ENCODE measurements at regions not wholly inside any gene's neighbourhood (a gene's known extent, or its start where the extent isn't known, plus 50 kb on each side); places are given as distances from the start of the nearest gene placed in this dataset.

DNA sequence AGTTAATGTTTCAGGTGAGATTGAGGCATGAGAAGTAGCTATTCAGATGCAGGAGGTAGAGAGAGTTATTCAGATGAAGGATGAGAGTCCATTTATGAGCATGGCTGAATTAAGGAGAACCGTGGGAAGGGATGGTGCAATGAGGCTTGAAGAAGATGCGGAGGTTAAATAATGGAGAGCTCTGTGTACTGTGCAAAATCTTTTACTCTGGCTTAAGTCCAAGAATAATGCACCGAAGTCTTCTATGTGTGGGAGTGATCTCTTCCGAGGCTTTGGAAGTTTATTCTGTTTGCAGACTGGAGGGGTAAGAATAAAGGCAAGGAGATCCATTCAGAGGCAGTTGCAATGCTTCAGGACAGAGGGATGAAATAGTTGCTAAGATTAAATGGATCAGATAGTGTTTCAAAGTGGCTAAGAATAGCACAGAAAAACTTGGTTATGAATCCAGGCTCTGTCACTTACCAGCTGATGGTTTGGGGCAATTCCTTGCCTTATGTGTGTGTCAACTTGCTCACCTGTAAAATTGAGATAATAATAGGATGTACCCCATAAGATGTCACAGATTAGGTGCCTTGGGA lies 467.1 kb downstream of the HDGFL1 start:
- no peak for DNase-seq

DNA sequence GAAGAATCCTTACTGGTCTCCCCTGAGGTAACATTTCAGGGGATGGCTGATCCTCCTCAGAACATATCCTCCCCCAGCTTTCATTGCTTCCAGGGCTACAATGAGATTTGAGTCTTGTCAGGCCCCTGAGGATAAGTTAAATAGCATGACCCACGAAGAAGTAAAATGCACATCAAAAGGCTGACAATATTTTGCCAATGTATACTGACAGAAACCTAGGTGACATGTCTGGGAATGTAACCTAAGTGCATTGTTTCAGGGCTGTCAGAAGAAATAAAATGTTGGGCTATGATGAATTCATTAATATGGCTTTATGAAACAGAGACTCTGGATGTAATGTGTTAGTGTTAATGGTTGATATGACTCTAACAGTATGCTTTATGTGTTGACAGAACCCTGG lies 471.5 kb downstream of the HDGFL1 start:
- no peak for DNase-seq

DNA sequence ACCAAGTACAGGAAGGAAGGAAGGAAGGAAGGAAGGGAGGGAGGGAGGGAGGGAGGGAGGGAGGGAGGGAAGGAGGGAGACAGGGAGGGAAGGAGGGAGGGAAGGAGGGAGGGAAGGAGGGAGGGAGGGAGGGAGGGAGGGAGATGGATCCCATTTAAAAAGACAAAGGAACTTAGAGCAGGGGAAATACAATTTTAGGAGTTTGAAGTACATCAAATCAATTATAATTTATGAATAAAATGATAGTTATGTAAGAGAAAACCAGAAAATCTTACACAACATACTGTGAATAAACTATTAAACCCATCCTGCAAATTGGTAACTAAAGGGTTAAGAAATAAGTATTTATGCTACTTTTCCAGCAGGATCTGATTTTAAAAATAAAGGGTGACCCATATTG lies 475.9 kb downstream of the HDGFL1 start:
- DNase-seq, result no peak

DNA sequence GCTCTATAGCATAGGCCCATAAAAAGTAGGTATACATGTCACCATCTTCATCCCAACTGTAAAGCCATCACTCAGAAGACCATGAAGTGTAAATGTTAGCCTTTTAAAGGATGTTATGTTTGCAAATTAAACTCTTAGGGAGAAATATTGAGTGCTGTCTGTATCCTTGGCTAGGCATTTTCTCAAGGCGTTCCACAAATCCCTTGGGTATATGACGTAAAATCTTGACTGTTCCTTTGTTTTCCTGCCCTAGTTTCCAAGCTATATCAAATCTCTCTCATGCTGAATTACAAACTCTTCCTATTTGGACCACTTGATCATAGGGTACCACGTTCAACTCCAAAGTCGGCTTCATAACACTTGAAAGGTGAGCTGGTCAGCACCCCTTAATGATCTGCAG lies 486.2 kb downstream of the HDGFL1 start:
- DNase-seq, result no peak

DNA sequence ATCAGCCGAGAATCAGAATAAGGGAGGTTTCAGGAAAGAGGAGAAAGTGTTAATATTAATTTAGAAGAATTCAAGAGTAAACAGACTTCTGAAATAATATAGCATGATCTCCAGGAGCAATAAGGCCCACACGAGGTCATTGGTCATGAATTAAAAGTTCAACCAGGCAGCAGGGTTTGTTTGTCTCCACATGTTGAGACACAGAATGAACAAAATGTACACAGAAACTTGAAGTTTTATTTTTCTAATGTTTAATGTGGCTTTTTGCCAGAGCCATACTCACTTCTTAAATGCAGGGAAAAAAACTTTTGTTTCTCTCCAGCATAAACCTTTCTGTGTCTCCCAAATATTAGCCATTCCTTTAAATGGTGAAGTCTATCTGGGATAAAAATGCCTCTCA lies 504.5 kb downstream of the HDGFL1 start:
- DNase-seq, result no peak

DNA sequence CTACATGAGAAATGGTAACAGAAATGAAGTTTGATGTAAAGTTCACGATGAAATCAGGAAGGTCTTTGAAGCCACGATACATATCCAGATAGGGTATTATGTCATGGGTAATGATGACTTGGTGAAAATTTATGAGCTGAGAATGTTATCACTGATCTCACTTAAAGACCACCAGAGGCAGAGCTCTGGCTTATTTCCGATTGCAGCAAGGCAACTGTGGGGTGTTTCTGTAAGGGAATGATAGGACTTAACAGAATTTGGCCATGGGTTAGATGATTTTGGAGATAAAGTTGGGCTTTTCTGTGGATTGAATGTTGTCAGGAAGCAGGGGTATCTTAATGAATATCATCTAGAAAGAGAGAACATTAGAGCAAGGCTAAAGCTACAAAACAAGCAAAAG lies 508.4 kb downstream of the HDGFL1 start:
- no peak for DNase-seq

DNA sequence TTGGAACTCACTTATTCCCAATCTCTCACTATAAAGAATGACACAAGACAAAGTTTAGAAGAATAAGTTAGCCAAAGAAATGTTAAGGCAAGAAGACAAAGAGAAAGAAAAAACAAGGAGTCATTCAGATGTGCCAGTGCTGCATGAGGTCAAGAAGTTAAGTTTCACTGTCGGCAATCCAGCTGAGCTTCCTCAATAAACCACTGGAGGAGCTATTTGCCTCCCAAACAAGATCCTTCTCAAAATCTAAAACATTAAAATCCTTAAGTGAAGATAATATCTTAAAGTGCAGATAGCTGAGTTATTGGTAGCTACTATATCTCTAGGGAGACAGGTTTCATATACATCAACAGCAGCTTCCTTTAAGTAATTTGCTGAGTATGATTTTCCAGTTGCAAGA lies 512.3 kb downstream of the HDGFL1 start:
- DNase-seq, result no peak

DNA sequence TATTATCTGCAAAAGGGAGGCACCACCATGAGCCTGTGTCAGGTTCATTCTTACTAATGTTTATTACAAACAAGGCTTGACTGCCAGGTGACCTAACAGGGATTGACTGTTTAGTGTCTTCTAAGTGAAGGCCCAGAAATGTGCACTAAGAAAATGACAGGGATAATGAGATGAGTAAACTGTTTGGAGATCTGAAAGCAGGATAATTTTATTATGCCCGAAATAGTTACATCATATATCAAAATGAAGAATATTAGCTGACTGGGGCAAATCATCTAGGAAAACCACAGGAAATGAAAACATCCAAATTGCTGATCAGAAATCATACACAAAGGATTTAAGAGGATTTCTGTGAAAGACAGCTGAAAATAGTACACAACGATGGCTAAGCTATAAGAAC lies 516.7 kb downstream of the HDGFL1 start:
- no peak for DNase-seq

DNA sequence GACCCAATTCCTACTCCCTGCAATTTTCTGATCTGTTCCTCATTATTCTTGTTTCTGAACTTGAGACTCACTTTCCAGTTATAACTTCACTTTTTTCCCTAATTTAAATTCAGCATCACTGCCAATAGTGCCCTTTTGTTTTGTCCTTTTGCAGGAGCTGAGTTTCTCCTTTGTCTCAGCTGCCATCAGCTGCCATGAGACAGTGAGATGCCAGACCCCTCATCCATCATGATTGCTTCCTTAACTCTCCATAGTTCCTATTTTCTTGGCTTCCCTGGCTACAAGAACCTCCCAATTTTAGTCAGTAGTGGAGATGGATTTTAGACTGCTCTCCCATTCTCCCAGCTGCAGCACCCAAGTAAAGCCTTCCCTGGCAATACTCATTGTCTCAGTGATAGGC lies 518.1 kb downstream of the HDGFL1 start:
- DNase-seq, result no peak

DNA sequence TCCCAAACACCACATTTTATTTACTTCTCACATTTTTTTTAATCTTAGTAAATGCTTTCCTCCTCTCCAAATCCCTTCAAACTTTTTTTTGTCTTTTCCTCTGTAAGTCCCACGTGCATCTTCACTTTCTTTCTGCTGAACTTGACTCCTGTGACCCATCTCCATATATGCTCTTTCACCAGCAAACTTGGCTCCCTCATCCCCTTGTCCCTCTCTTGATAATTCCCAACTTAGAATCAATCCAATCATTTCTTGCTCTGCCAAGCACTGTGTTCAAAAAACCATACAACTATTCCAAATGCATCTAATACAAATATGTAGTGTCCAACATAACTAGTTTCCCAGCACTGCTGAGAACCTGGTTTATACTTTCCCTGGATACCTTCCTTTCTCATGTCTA lies 519.4 kb downstream of the HDGFL1 start:
- no peak for DNase-seq

DNA sequence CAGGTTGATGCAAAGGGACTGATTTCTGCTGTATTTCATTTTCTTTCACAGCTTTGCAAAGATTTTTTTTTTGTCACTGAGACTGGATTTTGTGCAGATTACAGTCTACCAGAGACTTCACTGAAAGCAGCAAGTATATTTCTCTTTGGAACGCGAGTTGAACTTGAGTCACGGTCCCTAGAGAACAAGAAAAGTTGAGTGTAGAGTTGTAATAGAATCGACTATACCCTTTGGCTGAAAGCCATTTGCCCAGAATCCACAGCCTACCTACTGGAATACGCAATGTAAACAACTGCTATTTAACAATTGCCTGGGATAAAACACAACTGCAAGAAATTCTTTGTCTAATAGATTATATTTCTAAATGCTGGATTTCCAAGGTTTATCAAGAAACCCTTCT lies 520.6 kb downstream of the HDGFL1 start:
- DNase-seq, result no peak

DNA sequence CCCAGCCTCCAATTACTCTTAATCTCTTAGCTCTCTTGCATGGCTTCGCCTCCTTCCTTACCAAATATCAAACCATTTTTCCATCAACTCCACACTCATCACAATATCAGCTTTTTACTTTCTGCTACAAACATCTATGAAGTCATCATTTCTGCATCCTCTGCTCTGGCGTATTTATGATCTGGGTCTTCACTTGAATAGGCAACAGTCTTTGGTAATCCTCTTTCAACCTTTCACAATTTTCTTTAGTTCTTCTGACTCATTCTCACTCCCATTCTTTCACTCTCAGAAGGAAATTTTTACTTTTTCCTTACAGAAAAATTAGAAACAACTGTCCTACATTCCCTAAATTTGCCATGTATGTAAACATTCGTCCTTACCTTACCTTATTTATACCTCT lies 522.4 kb downstream of the HDGFL1 start:
- no peak for DNase-seq

DNA sequence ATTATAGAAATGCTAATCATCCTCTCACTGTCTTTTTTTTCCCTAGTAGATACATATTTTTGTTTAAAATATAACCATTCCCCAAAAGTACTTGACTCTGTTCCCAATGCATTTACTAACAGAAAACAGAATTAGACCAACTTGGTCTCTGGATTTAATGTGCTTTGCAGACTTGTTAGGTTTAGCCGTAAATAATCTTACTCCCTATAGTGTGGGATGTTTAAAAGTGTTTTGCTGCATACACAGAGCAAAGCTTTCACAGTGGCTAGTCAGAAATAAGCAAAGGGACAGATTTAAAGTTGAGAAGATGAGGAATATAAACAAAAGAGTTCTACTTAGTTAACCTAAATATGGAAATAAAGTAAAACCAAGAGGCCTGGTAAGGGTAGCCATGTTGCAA lies 527.5 kb downstream of the HDGFL1 start:
- no peak for DNase-seq

DNA sequence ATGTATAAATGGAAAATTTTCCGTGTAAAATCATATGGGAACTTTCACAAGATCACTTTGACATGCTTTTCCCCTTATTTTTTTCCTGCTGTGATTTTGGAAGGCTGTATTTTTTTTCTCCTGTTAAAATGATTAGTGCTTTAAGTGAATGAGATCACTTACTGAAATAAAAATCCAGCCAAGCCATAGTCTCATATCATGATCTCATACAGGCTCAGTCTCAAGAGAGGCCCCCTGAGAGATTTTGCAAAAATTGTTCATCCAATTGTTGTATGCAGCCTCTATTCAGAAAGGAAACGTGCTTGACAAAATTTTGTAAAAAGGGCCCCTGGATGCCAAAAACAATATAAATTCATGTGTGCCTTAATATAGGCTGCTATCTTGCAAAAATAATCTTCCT lies 528.2 kb downstream of the HDGFL1 start:
- no peak for DNase-seq

DNA sequence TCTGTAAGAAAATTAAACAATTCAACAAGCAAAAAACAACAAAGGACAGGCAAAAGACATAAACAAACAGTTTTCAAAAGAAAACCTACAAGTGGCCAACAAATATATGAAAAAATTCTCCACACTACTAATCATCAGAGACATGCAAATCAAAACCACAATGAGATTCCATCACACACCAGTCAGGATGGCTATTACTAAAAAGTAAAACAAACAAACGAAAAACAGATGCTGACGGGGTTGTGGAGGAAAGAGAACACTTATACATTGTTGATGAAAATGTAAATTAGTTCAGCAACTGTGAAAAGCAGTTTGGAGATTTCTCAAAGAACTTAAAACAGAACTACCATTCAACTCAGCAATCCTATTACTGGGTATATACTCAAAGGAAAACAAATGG lies 537.6 kb downstream of the HDGFL1 start:
- DNase-seq, result no peak

DNA sequence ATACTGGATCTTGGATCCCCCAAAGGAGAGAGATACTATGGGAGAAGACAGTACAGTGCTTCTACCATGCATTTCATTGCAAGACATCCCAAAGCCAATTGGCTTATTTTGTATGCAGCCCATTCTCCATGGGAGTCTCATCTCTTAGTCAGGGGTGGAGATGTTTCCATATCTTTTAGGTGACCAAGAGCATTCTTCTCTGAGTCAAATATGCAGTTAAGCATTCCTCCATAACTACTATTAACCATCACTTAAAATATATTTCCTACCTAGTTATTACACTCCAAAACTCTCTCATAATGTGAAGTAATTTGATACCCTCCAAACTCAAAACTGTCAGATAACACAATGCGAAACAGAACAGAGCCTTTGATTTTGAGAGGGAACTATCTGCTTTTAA lies 542.6 kb downstream of the HDGFL1 start:
- no peak for DNase-seq

DNA sequence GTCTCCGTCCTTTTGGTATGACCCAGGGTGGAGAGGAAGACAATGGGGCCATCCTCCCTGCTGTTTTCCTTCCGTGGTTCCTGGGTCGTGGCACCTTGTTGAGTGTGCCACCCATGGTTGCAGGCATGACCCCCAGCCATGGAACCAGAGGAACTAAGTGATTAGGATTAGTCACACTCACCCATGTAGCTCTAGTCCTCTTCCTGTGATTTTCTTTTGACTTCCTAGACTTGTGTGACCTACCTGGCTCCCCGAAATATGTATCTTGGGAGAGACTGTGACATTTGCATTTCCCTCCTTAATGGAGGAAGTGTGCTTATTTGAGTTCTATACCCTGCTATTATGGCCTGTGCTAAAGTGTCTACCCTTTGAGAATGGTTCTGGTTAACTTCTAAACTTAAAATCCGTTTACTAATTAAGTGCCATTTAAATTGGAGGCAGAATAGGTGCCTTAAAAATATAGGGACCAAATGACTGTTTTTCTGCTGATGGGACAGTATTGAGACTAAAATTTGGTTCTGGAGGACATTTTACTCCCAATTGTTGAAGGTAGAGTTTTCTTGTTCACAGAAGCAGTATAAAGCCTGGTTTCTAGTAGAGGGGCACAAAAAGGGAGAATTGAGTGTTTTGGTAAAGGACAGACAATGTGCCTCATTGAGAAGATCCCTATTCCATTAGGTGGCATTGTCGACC lies 545.6 kb downstream of the HDGFL1 start:
- no peak for DNase-seq

DNA sequence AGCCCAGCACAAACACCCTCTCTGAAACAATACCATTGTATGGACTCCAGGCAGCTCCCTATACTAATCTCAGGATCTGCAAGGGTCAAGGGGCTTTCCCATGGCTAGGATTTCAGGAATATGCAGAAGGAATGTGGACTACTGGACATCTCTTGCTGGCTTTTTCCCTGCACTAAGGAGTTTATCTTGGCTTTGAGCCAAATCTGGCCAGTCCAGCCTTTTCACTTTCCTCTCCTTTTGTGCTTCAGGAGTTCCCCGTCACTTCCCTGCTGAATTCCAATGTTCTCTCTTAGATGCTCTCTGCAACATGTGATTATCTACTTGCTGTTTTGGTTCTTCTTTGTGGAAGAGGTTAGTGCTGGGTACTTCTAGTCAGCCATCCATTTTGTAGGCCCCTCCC lies 568.2 kb downstream of the HDGFL1 start:
- DNase-seq, result no peak

DNA sequence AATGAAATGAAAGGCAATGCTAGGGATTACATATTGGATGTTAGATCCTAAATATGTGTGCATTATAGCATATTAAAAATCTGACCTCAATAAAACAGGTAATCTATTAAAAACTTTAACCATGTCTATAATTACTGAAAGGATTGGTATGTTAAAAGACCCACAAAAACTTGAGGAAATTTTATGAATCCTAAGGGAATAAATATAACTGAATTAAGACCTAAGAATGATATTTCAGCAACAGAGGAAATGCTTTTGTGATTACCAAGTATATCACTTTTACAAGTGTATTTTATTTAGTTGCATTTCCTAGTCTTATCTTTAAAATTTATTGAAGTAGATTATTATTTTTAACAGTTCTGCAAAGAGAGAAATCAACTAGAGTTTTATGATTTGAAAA lies 571.5 kb downstream of the HDGFL1 start:
- DNase-seq, result no peak

DNA sequence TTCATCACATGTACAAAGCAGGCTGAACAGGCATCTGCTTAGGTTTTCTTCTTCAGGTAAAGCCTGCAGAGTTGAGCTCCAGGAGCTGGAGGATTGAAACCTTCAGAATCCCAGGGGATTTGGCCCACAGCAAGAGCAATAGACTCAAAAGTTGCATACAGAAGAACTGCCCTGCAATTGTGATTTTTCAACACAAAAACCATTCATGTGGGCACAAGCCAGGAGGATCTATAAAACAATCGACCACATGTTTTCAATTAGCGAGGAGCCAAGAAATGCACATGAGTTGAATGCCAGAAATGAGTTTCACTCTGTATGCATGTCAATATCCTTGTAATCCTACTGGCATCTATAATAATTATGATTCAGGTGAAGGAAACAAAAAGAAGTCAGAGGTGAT lies 576.4 kb downstream of the HDGFL1 start:
- DNase-seq, result no peak

DNA sequence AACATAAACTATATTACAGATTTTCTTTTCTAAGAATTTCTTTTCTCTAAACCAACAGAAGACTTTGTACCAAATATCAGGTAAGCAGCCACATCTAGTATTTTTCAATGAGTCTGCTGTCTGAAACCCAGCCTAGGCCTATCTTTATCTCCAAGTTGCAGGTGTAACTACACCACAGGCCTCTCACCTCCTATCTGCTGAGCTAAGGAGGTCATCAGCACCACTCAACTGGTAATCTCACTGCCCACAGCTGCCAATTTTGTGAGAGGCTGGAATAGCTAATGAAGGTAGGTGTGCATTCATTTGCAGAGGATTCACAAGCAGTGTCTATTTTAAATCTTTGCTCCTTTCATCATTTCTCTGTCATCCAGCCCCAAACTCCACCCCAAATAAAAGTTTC lies 584.8 kb downstream of the HDGFL1 start:
- DNase-seq, result no peak

DNA sequence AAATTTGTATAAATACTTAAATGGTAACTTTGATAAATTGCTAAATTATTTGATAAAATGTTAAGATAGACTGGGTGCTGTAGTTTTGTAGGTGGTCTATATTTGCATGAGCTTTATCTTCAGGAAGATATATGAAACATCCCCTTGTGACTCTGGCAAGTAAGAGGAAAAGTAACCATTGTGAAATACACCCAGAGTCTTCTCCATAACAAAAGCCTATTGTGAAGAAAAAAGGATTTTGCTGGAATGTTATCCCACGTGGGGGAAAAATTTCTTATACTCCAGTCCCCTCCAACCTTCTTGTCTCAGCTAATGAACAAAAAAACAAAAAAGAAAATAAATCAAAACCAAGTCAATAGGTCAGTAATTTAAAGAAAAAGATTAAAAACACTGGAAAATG lies 600.7 kb downstream of the HDGFL1 start:
- DNase-seq, result no peak

DNA sequence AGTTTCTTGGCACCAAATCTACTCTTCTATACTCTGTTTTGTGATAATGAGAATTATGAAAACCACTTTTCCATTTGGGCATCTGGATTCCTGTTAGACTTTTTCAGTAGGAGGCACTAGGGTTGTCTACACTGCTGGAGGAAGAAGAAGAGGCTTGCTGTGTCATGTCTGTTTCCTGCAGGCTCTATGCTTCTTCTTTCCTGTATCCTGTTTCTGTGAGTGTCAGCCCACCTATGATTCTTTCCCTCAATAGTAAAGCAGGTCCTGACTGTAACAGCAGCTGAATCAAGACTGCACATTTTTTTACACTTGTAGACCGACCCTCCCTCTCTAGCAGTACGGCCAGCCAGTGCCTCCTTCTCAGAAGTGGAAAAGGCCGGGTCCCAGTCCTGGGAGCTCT lies 603.9 kb downstream of the HDGFL1 start:
- no peak for DNase-seq

DNA sequence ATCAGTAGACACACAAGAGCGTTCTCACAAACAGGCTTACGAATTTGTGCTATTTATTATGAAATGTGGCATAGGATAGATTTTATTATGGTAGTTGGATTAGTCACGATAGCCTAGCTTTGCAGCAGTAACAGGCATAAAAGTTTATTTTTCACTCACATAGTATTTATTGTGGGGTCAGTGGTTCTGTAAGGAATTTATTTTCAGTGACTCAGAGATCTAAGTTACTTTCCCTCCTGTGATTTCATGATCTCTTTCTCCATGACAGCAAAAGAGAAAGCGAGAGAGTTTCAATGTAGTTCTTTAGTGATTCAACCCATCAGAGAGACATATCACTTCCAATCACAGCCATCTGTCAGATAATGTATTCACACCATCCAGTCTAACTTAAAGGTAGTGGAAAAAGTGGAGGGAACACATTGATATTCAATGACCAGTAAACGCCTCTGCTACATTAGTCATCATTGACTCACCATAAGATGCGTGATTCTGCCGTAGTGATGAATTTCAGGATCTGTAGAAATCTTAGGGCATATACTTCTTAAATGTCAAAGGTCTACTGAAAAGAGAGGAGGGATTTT lies 605.5 kb downstream of the HDGFL1 start:
- DNase-seq, result peak; percentile 71

DNA sequence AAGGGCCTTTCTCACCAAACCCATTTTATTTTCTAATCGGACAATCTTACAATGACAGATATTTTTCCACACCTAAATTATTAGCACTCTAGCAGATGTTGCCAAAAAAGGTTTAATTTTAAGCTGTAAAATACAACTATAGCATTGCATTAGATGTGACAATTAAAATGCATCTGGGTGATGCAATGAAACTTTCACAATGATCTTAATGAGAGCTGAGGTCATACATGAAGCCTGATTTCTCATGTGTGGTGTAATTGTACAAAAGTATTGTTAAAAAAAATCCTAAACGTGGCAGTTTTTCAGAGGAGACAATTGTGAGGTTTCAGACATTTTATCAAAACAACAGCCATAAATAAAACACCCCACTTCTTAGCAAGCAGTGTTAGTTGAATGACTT lies 606.0 kb downstream of the HDGFL1 start:
- no peak for DNase-seq

Data from DMS 273 treated with DMSO at 0.1 percent for 48 hours (cell line).